Stimulated activated naive CD8-positive, alpha-beta T cell treated with anti-CD3 and anti-CD28 coated beads, Interleukin-15, amount 100 ng/mL, for 72 hours (primary cell): ENCODE measurements at regions not wholly inside any gene's neighbourhood (a gene's known extent, or its start where the extent isn't known, plus 50 kb on each side); places are given as distances from the start of the nearest gene placed in this dataset.
A peak's percentile ranks its signal among the peaks of the same experiment; 100 is the strongest.

Experiments
- ATAC-seq: fragments of 150-1000 bp; cut with Tn5 transposase; 2 replicates; pipeline ENCODE4 v1.10.0; 2021; ENCODE audit warnings: mild to moderate bottlenecking, moderate library complexity
- DNase-seq, 2 donors: peaks; one replicate each; pipeline ENCODE4 v3.0.0; 2021 to 2022
- H3K27ac Mint-ChIP-seq, 2 donors: one replicate each; pipeline ENCODE4 v1.8.0; 2022; ENCODE audit warnings: mild to moderate bottlenecking in 2 of 2, mixed read lengths in 2 of 2, moderate library complexity in 2 of 2
- H3K27me3 Mint-ChIP-seq: one replicate; pipeline ENCODE4 v1.8.0; 2022; ENCODE audit warnings: mixed read lengths
- H3K4me1 Mint-ChIP-seq: one replicate; pipeline ENCODE4 v1.8.0; 2022; ENCODE audit warnings: mild to moderate bottlenecking, mixed read lengths
- H3K4me3 Mint-ChIP-seq, 2 donors: one replicate each; pipeline ENCODE4 v1.8.0; 2022; ENCODE audit warnings: mild to moderate bottlenecking in 2 of 2, mixed read lengths in 2 of 2, moderate library complexity in 1 of 2
- H3K9me3 Mint-ChIP-seq, 2 donors: one replicate each; pipeline ENCODE4 v1.8.0; 2022; ENCODE audit warnings: mixed read lengths in 2 of 2

GRCh38 chr5:164721116-164721515 is 1215.7 kb downstream of the MAT2B start:
- Mint-ChIP-seq H3K9me3 (no peaks in the 10 kb centered on the region), H3K27ac (no peak overlapping the region), H3K27me3 (no peaks in the 10 kb centered on the region), H3K4me3 (no peak overlapping the region), H3K4me1 (no peaks in the 10 kb centered on the region)
- no peak for DNase-seq
- no peak for ATAC-seq

GRCh38 chr5:164721656-164722055 is 1216.2 kb downstream of the MAT2B start:
- DNase-seq: no peak
- no peaks in the 10 kb centered on the region for H3K27me3 Mint-ChIP-seq

GRCh38 chr5:164722702-164723101 is 1217.3 kb downstream of the MAT2B start:
- H3K4me1 Mint-ChIP-seq: no peaks in the 10 kb centered on the region
- no peak overlapping the region for H3K4me3 Mint-ChIP-seq
- H3K27me3 Mint-ChIP-seq: no peaks in the 10 kb centered on the region
- no peaks in the 10 kb centered on the region for H3K9me3 Mint-ChIP-seq
- no peak overlapping the region for H3K27ac Mint-ChIP-seq
- ATAC-seq: no peak
- DNase-seq: no peak

More at GRCh38 chr5:164721656-164722055, 1216.2 kb downstream of the MAT2B start:
- no peaks in the 10 kb centered on the region for H3K9me3 Mint-ChIP-seq
- H3K27ac Mint-ChIP-seq: no peak overlapping the region
- no peak for ATAC-seq
- H3K4me1 Mint-ChIP-seq: no peaks in the 10 kb centered on the region
- no peak overlapping the region for H3K4me3 Mint-ChIP-seq

GRCh38 chr5:164727012-164727411 is 1221.6 kb downstream of the MAT2B start:
- Mint-ChIP-seq H3K27me3 (no peaks in the 10 kb centered on the region), H3K4me3 (no peak overlapping the region), H3K27ac (no peak overlapping the region), H3K4me1 (no peaks in the 10 kb centered on the region), H3K9me3 (no peaks in the 10 kb centered on the region)
- ATAC-seq (no peak), DNase-seq (no peak)

- no peak for DNase-seq
- ATAC-seq: no peak
- Mint-ChIP-seq H3K4me3 (no peak overlapping the region), H3K4me1 (no peaks in the 10 kb centered on the region), H3K27ac (no peak overlapping the region), H3K9me3 (no peaks in the 10 kb centered on the region), H3K27me3 (no peaks in the 10 kb centered on the region)
Measured at GRCh38 chr5:164728733-164729132, 1223.3 kb downstream of the MAT2B start.

GRCh38 chr5:164735334-164735733 is 1229.9 kb downstream of the MAT2B start:
- no peaks in the 10 kb centered on the region for H3K27me3 Mint-ChIP-seq
- DNase-seq: no peak
- no peak for ATAC-seq
- H3K27ac Mint-ChIP-seq: no peak overlapping the region
- H3K4me1 Mint-ChIP-seq: no peaks in the 10 kb centered on the region
- H3K9me3 Mint-ChIP-seq: peaks cover 7 to 14% of the 10 kb centered on the region in 2 donors
- no peak overlapping the region for H3K4me3 Mint-ChIP-seq

- no peak for ATAC-seq
- Mint-ChIP-seq H3K9me3 (peaks cover 12 to 14% of the 10 kb centered on the region in 2 donors), H3K4me3 (no peak overlapping the region), H3K27me3 (no peaks in the 10 kb centered on the region), H3K4me1 (peaks cover 5% of the 10 kb centered on the region), H3K27ac (no peak overlapping the region)
- no peak for DNase-seq
Measured at GRCh38 chr5:164741376-164741775, 1236.0 kb downstream of the MAT2B start.

- Mint-ChIP-seq H3K27me3 (no peaks in the 10 kb centered on the region), H3K4me1 (peaks cover 5% of the 10 kb centered on the region), H3K4me3 (no peak overlapping the region), H3K27ac (no peak overlapping the region), H3K9me3 (peaks cover 7 to 10% of the 10 kb centered on the region in 2 donors)
- no peak for ATAC-seq
- DNase-seq: no peak
Measured at GRCh38 chr5:164742025-164742424, 1236.6 kb downstream of the MAT2B start.

- DNase-seq: no peak
- ATAC-seq: no peak
- no peak overlapping the region for H3K27ac Mint-ChIP-seq
- no peaks in the 10 kb centered on the region for H3K27me3 Mint-ChIP-seq
- H3K4me3 Mint-ChIP-seq: no peak overlapping the region
- peaks cover 0 to 4% of the 10 kb centered on the region in 2 donors for H3K9me3 Mint-ChIP-seq
- H3K4me1 Mint-ChIP-seq: peaks cover 5% of the 10 kb centered on the region
Measured at GRCh38 chr5:164746723-164747122, 1241.3 kb downstream of the MAT2B start.

GRCh38 chr5:164747371-164747770 is 1242.0 kb downstream of the MAT2B start:
- no peak for ATAC-seq

GRCh38 chr5:164748861-164749260 is 1243.4 kb downstream of the MAT2B start:
- no peak for ATAC-seq
- Mint-ChIP-seq H3K9me3 (no peaks in the 10 kb centered on the region), H3K27ac (no peak overlapping the region), H3K4me3 (no peak overlapping the region), H3K4me1 (no peaks in the 10 kb centered on the region), H3K27me3 (no peaks in the 10 kb centered on the region)
- no peak for DNase-seq

More at GRCh38 chr5:164747371-164747770, 1242.0 kb downstream of the MAT2B start:
- no peak overlapping the region for H3K4me3 Mint-ChIP-seq
- peaks cover under 1% of the 10 kb centered on the region for H3K4me1 Mint-ChIP-seq
- no peak for DNase-seq
- peak overlapping the region in 1 of 2 donors; percentile 38 for H3K27ac Mint-ChIP-seq
- peaks cover 0 to under 1% of the 10 kb centered on the region in 2 donors for H3K9me3 Mint-ChIP-seq
- H3K27me3 Mint-ChIP-seq: no peaks in the 10 kb centered on the region

- Mint-ChIP-seq H3K4me1 (no peaks in the 10 kb centered on the region), H3K9me3 (no peaks in the 10 kb centered on the region), H3K27me3 (no peaks in the 10 kb centered on the region), H3K4me3 (no peak overlapping the region), H3K27ac (no peak overlapping the region)
- no peak for ATAC-seq
- DNase-seq: no peak
Measured at GRCh38 chr5:164753434-164753833, 1248.0 kb downstream of the MAT2B start.

- Mint-ChIP-seq H3K9me3 (peaks cover 4 to 11% of the 10 kb centered on the region in 2 donors), H3K27ac (no peak overlapping the region), H3K27me3 (no peaks in the 10 kb centered on the region), H3K4me1 (no peaks in the 10 kb centered on the region), H3K4me3 (no peak overlapping the region)
- DNase-seq (no peak), ATAC-seq (no peak)
Measured at GRCh38 chr5:164763206-164763605, 1257.8 kb downstream of the MAT2B start.

- ATAC-seq (no peak), DNase-seq (no peak)
- no peak overlapping the region for H3K4me3 Mint-ChIP-seq
- H3K27ac Mint-ChIP-seq: no peak overlapping the region
- H3K9me3 Mint-ChIP-seq: peaks cover 10% of the 10 kb centered on the region in 2 donors
- H3K27me3 Mint-ChIP-seq: no peaks in the 10 kb centered on the region
- no peaks in the 10 kb centered on the region for H3K4me1 Mint-ChIP-seq
Measured at GRCh38 chr5:164772122-164772521, 1266.7 kb downstream of the MAT2B start.

GRCh38 chr5:164784230-164784629 is 1278.8 kb downstream of the MAT2B start:
- no peak for ATAC-seq
- Mint-ChIP-seq H3K4me3 (no peak overlapping the region), H3K27me3 (no peaks in the 10 kb centered on the region), H3K27ac (no peak overlapping the region), H3K4me1 (no peaks in the 10 kb centered on the region), H3K9me3 (no peaks in the 10 kb centered on the region)
- no peak for DNase-seq

GRCh38 chr5:164798110-164798509 is 1292.7 kb downstream of the MAT2B start:
- Mint-ChIP-seq H3K9me3 (peaks cover 14 to 15% of the 10 kb centered on the region in 2 donors), H3K4me1 (no peaks in the 10 kb centered on the region), H3K27me3 (no peaks in the 10 kb centered on the region), H3K4me3 (no peak overlapping the region), H3K27ac (no peak overlapping the region)
- no peak for DNase-seq
- no peak for ATAC-seq

GRCh38 chr5:164799391-164799790 is 1294.0 kb downstream of the MAT2B start:
- ATAC-seq (no peak), DNase-seq (no peak)
- H3K27me3 Mint-ChIP-seq: no peaks in the 10 kb centered on the region
- no peaks in the 10 kb centered on the region for H3K4me1 Mint-ChIP-seq
- peaks cover 14 to 15% of the 10 kb centered on the region in 2 donors for H3K9me3 Mint-ChIP-seq
- H3K27ac Mint-ChIP-seq: no peak overlapping the region
- H3K4me3 Mint-ChIP-seq: no peak overlapping the region
